H9 (cell line): ENCODE measurements at regions not wholly inside any gene's neighbourhood (a gene's known extent, or its start where the extent isn't known, plus 50 kb on each side); places are given as distances from the start of the nearest gene placed in this dataset.

Experiments used
- DNase-seq: peaks from one replicate; pipeline ENCODE4 v3.0.0-alpha.2; 2017
- H2AFZ ChIP-seq: one replicate; pipeline ENCODE4 v1.6.1; 2013; ENCODE audit warnings: mild to moderate bottlenecking, low read length, control low read depth, moderate library complexity
- H2AK5ac ChIP-seq: 2 replicates; pipeline ENCODE4 v1.6.1; 2013; ENCODE audit warnings: low read length, control low read depth, mixed read lengths; ENCODE audit not compliant: insufficient read length
- H2BK120ac ChIP-seq: one replicate; pipeline ENCODE4 v1.6.1; 2013; ENCODE audit warnings: low read depth, mild to moderate bottlenecking, low read length, control low read depth, inconsistent platforms; ENCODE audit not compliant: poor library complexity, severe bottlenecking
- H2BK12ac ChIP-seq: 2 replicates; pipeline ENCODE4 v1.6.1; 2013; ENCODE audit warnings: low read length, control low read depth, mixed read lengths, low read depth; ENCODE audit not compliant: insufficient read length
- H2BK15ac ChIP-seq: 2 replicates; pipeline ENCODE4 v1.6.1; 2013; ENCODE audit warnings: low read depth, low read length, control low read depth
- H2BK20ac ChIP-seq: one replicate; pipeline ENCODE4 v1.6.1; 2013; ENCODE audit warnings: low read depth, mild to moderate bottlenecking, low read length, control low read depth, inconsistent platforms; ENCODE audit not compliant: poor library complexity, severe bottlenecking
- H2BK5ac ChIP-seq: 2 replicates; pipeline ENCODE4 v1.6.1; 2013; ENCODE audit warnings: low read length, control low read depth, mixed read lengths; ENCODE audit not compliant: insufficient read length
- H3K14ac ChIP-seq: 2 replicates; pipeline ENCODE4 v1.6.1; 2013; ENCODE audit warnings: low read length, control low read depth; ENCODE audit not compliant: insufficient read depth
- H3K18ac ChIP-seq: 2 replicates; pipeline ENCODE4 v1.6.1; 2013; ENCODE audit warnings: low read depth, mild to moderate bottlenecking, mixed read lengths, low read length, control low read depth; ENCODE audit not compliant: insufficient read length
- H3K23ac ChIP-seq: 2 replicates; pipeline ENCODE4 v1.6.1; 2013; ENCODE audit warnings: low read length, control low read depth, mixed read lengths, low read depth; ENCODE audit not compliant: insufficient read length
- H3K23me2 ChIP-seq: 2 replicates; pipeline ENCODE4 v1.6.1; 2013; ENCODE audit warnings: low read depth, mild to moderate bottlenecking, mixed read lengths, low read length, control low read depth; ENCODE audit not compliant: insufficient read length, poor library complexity, severe bottlenecking
- H3K27ac ChIP-seq: 2 replicates; pipeline ENCODE4 v1.5.1; 2013; ENCODE audit warnings: low read length, control low read depth, mixed read lengths, low read depth; ENCODE audit not compliant: insufficient read length
- H3K27me3 ChIP-seq: 2 replicates; pipeline ENCODE4 v1.6.1; 2013; ENCODE audit warnings: low read length, control low read depth, inconsistent platforms; ENCODE audit not compliant: insufficient read depth
- H3K4ac ChIP-seq: 2 replicates; pipeline ENCODE4 v1.6.1; 2013; ENCODE audit warnings: low read depth, mild to moderate bottlenecking, control low read depth, inconsistent platforms, low read length, moderate library complexity
- H3K4me1 ChIP-seq: 2 replicates; pipeline ENCODE4 v1.6.1; 2013; ENCODE audit warnings: low read length, control low read depth, inconsistent platforms; ENCODE audit not compliant: insufficient read depth
- H3K4me2 ChIP-seq: 2 replicates; pipeline ENCODE4 v1.6.1; 2013; ENCODE audit warnings: low read length, control low read depth, mixed read lengths; ENCODE audit not compliant: insufficient read length, insufficient read depth
- H3K56ac ChIP-seq: 2 replicates; pipeline ENCODE4 v1.6.1; 2013; ENCODE audit warnings: low read depth, mild to moderate bottlenecking, mixed read lengths, low read length, control low read depth; ENCODE audit not compliant: insufficient read length
- H3K79me1 ChIP-seq: 2 replicates; pipeline ENCODE4 v1.6.1; 2013; ENCODE audit warnings: low read depth, mild to moderate bottlenecking, moderate library complexity, low read length, control low read depth, inconsistent platforms; ENCODE audit not compliant: insufficient read depth, poor library complexity, severe bottlenecking
- H3K79me2 ChIP-seq: 2 replicates; pipeline ENCODE4 v1.6.1; 2013; ENCODE audit warnings: low read length, control low read depth, inconsistent platforms; ENCODE audit not compliant: insufficient read depth
- H3K9ac ChIP-seq: 2 replicates; pipeline ENCODE4 v1.6.1; 2013; ENCODE audit warnings: low read length, control low read depth, mixed read lengths; ENCODE audit not compliant: insufficient read length; ENCODE audit errors: extremely low read depth
- H3K9me3 ChIP-seq: one replicate; pipeline ENCODE4 v1.6.1; 2013; ENCODE audit warnings: low read depth, low read length, inconsistent platforms; ENCODE audit not compliant: control insufficient read depth
- H3T11ph ChIP-seq: one replicate; pipeline ENCODE4 v1.6.1; 2013; ENCODE audit warnings: mild to moderate bottlenecking, low read length, control low read depth, inconsistent platforms
- H4K20me1 ChIP-seq: one replicate; pipeline ENCODE4 v1.6.1; 2013; ENCODE audit not compliant: control insufficient read depth, insufficient read length, insufficient read depth
- H4K5ac ChIP-seq: 2 replicates; pipeline ENCODE4 v1.6.1; 2013; ENCODE audit warnings: low read depth, mild to moderate bottlenecking, mixed read lengths, low read length, control low read depth; ENCODE audit not compliant: insufficient read length
- H4K8ac ChIP-seq: replicated peaks from 2 replicates; pipeline ENCODE4 v1.6.1; 2013; ENCODE audit warnings: low read length, control low read depth, mixed read lengths, low read depth; ENCODE audit not compliant: insufficient read length
- H4K91ac ChIP-seq: 2 replicates; pipeline ENCODE4 v1.6.1; 2013; ENCODE audit warnings: low read depth, mild to moderate bottlenecking, moderate library complexity, mixed read lengths, low read length, control low read depth; ENCODE audit not compliant: insufficient read length
- H3K27ac Mint-ChIP-seq, 3 experiments: 2 replicates in 2 of 3; 3 replicates in 1 of 3; pipeline ENCODE4 v1.8.0; 2020 to 2021; ENCODE audit warnings: mixed read lengths in 3 of 3, mild to moderate bottlenecking in 1 of 3, moderate library complexity in 1 of 3
- H3K27me3 Mint-ChIP-seq: 2 replicates; pipeline ENCODE4 v1.8.0; 2021; ENCODE audit warnings: low read depth, mild to moderate bottlenecking, moderate library complexity, mixed read lengths
- H3K36me3 Mint-ChIP-seq, 3 experiments: 2 replicates in 2 of 3; 3 replicates in 1 of 3; pipeline ENCODE4 v1.8.0; 2020 to 2021; ENCODE audit warnings: low read depth in 3 of 3, mixed read lengths in 3 of 3; ENCODE audit not compliant: insufficient read depth in 1 of 3
- H3K4me1 Mint-ChIP-seq, 2 experiments: 2 replicates each; pipeline ENCODE4 v1.8.0; 2020; ENCODE audit warnings: mixed read lengths in 2 of 2
- H3K4me3 Mint-ChIP-seq, 2 experiments: 2 replicates in 1 of 2; 3 replicates in 1 of 2; pipeline ENCODE4 v1.8.0; 2020 to 2021; ENCODE audit warnings: mild to moderate bottlenecking in 2 of 2, mixed read lengths in 2 of 2, moderate library complexity in 1 of 2
- H3K9me3 Mint-ChIP-seq, 2 experiments: 2 replicates in 1 of 2; 3 replicates in 1 of 2; pipeline ENCODE4 v1.8.0; 2020; ENCODE audit warnings: mild to moderate bottlenecking in 2 of 2, mixed read lengths in 2 of 2, moderate library complexity in 1 of 2
- WGBS: extraction: QIAGEN DNeasy Blood & Tissue Kit; methylation state at CpG from one replicate; pipeline ENCODE4 v1.1.7; 2013; ENCODE audit warnings: missing lambda C conversion rate, low lambda C conversion rate, mixed read lengths; ENCODE audit not compliant: insufficient read length; ENCODE audit errors: extremely low coverage; 5-methylcytosine and 5-hydroxymethylcytosine counted together
- TF ChIP-seq, protein P1 (sequence below): fragments of 200-600 bp; sonication (generic); conservative IDR thresholded peaks from 3 replicates; pipeline ENCODE4 v1.8.0; 2021; ENCODE audit warnings: antibody characterized with exemption, mild to moderate bottlenecking

DNA sequence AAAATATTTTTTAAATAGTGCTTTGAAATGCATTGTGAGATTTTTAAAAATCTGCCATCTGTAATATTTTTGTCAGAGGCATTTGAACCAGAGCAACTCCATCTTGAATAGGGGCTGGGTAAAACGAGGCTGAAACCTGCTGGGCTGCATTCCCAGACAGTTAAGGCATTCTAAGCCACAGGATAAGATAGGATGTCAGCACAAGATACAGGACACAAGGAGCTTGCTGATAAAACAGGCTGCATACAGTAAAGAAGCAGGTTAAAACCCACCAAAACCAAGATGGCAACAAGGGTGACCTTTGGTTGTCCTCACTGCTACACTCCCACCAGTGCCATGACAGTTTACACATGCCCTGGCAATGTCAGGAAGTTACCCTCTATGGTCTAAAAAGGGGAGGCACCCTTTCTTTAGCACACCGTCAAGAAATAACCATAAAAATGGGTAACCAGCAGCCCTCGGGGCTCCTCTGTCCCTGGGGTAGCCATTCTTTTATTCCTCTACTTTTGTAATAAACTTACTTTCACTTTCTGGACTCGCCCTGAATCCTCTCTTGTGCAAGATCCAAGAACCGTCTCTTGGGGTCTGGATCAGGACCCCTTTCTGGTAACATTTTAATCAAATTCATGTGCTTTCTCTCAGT lies 273.7 kb downstream of the SEMA3D start:
- Histone ChIP-seq H2BK20ac (no peak overlapping the region), H3T11ph (no peak overlapping the region), H4K8ac (no peak overlapping the region), H3K9me3 (no peaks in the 10 kb centered on the region), H2BK15ac (no peak overlapping the region), H3K27me3 (no peaks in the 10 kb centered on the region), H2BK12ac (no peak overlapping the region), H2AFZ (peak overlapping the region; percentile 2), H3K23me2 (no peaks in the 10 kb centered on the region), H3K27ac (peak overlapping the region; percentile 75), H4K91ac (no peak overlapping the region), H2AK5ac (no peak overlapping the region), H3K9ac (no peak overlapping the region), H3K18ac (peak overlapping the region; percentile 75), H2BK120ac (no peak overlapping the region), H2BK5ac (no peak overlapping the region), H3K56ac (no peak overlapping the region), H4K20me1 (no peaks in the 10 kb centered on the region), H4K5ac (no peak overlapping the region), H3K14ac (no peak overlapping the region), H3K4me2 (no peak overlapping the region), H3K23ac (no peak overlapping the region), H3K4ac (no peak overlapping the region), H3K79me1 (no peaks in the 10 kb centered on the region), H3K4me1 (no peaks in the 10 kb centered on the region; the same call in 1 of the 2 replicates), H3K79me2 (no peaks in the 10 kb centered on the region)
- no peaks in the 10 kb centered on the region for H3K27me3 Mint-ChIP-seq
- no CpG with 5 or more reads among the region's 5 CpGs for WGBS
- H3K4me3 Mint-ChIP-seq, result no peak overlapping the region
- H3K4me1 Mint-ChIP-seq, result peaks cover 37 to 47% of the 10 kb centered on the region in 2 experiments
- peak; percentile 51 for DNase-seq
- H3K27ac Mint-ChIP-seq, result peak overlapping the region; percentile 65 to 92 (median 90); a peak in 6 of 7 replicates
- TF ChIP-seq, protein P1, sequence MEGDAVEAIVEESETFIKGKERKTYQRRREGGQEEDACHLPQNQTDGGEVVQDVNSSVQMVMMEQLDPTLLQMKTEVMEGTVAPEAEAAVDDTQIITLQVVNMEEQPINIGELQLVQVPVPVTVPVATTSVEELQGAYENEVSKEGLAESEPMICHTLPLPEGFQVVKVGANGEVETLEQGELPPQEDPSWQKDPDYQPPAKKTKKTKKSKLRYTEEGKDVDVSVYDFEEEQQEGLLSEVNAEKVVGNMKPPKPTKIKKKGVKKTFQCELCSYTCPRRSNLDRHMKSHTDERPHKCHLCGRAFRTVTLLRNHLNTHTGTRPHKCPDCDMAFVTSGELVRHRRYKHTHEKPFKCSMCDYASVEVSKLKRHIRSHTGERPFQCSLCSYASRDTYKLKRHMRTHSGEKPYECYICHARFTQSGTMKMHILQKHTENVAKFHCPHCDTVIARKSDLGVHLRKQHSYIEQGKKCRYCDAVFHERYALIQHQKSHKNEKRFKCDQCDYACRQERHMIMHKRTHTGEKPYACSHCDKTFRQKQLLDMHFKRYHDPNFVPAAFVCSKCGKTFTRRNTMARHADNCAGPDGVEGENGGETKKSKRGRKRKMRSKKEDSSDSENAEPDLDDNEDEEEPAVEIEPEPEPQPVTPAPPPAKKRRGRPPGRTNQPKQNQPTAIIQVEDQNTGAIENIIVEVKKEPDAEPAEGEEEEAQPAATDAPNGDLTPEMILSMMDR, result no peak
- H3K36me3 Mint-ChIP-seq, result no peaks in the 10 kb centered on the region
- H3K9me3 Mint-ChIP-seq, result no peaks in the 10 kb centered on the region; a peak in 1 of 5 replicates
